HG03457 (cell line): ENCODE measurements at regions not wholly inside any gene's neighbourhood (a gene's known extent, or its start where the extent isn't known, plus 50 kb on each side); places are given as distances from the start of the nearest gene placed in this dataset.
"Not testable (repeated sequence)": the region's sequence is repeated elsewhere in the genome, so short reads cannot be mapped to it uniquely, and the experiment has no call there.

Source experiments
- ATAC-seq: cut with Tn5 transposase; IDR thresholded peaks from one replicate; pipeline ENCODE4 v1.9.1; 2021; ENCODE audit warnings: moderate number of reproducible peaks; ENCODE audit not compliant: unreplicated experiment

GRCh38 chr9:106082621-106083020 lies 388.3 kb downstream of the TMEM38B start:
- no peak for ATAC-seq

DNA sequence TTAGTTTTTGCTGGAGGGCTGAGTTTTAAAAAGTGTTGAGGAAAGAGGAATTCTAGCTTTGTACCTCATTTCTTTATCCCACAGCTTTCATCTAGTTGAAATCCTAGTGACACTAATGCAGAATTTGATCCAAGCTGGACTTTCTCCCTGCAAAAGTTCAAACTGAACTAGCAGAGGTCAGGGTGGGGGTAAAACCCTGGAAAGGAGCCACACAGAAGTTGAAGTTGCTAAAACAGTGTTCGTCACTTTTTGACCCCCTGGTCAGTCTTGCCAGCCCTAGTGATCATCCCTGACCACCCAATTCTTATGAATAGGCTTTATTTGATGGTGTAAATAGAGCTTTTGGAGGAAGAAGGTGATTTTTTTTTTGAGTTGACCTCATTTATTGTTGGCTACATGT lies 390.4 kb downstream of the TMEM38B start:
- no peak for ATAC-seq

DNA sequence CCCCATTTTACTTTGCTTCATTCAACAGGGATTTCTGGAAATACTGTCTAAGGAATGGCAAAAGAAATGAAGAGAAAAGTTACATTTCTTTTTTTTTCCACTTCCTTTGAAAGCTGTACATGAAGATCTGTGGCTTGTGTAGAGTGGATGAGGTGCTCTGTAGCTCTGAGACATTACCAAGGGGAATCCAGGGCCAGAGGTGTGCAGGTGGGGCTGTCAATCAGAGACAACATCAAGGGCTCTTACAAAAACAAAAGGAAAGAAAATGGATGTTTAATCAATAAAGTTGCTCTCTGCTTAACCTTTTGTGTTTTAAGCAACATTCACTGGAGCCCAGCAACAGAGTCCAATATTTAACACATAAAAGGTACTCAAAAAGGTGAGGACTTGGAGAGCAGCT lies 391.1 kb downstream of the TMEM38B start:
- ATAC-seq = no peak

DNA sequence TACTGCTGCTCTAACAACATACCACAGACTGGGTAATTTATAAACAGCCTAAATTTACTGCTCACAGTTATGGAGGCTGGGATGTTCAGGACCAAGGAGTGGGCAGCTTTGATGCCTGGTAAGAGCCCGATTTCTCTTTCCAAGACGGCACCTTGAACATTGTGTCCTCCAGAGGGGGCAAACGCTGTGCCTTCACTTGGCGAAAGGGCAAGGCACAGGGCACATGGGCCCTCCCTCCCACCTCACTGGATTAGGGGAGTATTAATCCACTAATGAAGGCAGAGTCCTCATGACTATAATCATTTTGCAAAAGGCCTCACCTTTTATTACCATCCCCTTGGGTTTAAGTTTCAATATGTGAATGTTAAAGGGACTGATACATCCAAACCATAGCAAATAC lies 397.7 kb downstream of the TMEM38B start:
- no peak for ATAC-seq

- no peak for ATAC-seq
Measured at GRCh38 chr9:106102821-106103220, 408.5 kb downstream of the TMEM38B start.

DNA sequence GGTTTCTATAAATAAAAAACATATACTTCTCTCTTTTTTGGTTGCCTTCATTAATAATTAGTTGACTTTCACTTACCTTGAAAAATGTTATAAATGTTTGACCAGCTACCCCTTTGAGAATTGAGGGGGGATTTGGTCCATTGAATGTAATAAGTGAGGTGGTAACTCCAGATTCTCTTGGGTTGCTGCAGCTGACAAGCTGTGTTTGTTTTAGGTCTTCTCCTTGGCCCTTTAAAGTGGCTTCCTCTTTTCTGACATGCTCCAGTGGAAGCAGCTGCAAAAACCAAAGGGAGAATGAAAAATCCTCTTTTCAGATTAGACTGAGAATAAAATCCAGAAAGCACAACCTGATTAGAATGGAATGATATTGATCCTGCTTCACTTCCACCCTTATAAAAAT lies 410.5 kb downstream of the TMEM38B start:
- no peak for ATAC-seq

DNA sequence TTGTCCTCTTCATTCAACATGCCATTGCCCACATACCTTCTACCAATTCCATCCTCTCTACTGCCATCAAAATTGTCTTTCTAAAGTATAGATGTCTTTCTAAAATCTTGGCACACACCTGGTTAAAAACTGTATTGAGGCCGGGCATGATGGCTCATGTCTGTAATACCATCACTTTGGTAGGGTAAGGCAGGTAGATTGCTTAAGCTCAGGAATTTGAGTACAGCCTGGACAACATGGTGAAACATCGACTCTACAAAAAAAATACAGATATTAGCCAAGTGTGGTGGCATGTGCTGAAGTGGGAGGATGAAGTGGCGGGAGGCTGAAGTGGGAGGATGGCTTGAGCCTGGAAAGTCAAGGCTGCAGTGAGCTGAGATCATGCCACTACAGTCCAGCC lies 412.1 kb downstream of the TMEM38B start:
- ATAC-seq = no peak

GRCh38 chr9:106107716-106108115 lies 413.4 kb downstream of the TMEM38B start:
- no peak for ATAC-seq

GRCh38 chr9:106109706-106110105 lies 415.4 kb downstream of the TMEM38B start:
- not testable (repeated sequence) for ATAC-seq

GRCh38 chr9:106110483-106110882 lies 416.1 kb downstream of the TMEM38B start:
- no peak for ATAC-seq

- no peak for ATAC-seq
Measured at GRCh38 chr9:106111039-106111730, 416.8 kb downstream of the TMEM38B start.

GRCh38 chr9:106112935-106113334 lies 418.6 kb downstream of the TMEM38B start:
- no peak for ATAC-seq

GRCh38 chr9:106119176-106119575 lies 424.8 kb downstream of the TMEM38B start:
- ATAC-seq = no peak

DNA sequence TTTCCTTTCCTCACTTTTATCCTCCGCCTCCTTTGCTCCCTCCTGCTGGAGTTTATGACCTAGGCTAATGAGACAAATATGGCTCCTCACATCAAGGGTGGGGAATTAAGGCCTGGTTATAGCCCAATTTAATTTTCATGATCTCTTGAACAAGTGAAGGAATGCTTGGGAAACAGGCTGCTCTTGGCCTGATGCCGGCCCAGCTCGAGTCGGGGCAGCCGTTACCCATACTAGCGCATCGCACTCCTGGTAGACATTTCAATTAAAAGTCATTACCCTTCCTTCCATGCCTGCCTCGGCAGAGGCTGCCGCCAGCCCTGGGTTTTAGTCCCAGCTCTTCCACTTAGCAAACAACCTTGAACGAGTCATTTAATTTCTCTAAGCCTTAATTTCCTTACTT lies 425.7 kb downstream of the TMEM38B start:
- ATAC-seq = no peak

GRCh38 chr9:106127776-106128175 lies 433.4 kb downstream of the TMEM38B start:
- ATAC-seq = no peak

GRCh38 chr9:106130374-106130773 lies 436.0 kb downstream of the TMEM38B start:
- ATAC-seq = no peak

GRCh38 chr9:106143781-106144180 lies 449.4 kb downstream of the TMEM38B start:
- ATAC-seq = no peak

DNA sequence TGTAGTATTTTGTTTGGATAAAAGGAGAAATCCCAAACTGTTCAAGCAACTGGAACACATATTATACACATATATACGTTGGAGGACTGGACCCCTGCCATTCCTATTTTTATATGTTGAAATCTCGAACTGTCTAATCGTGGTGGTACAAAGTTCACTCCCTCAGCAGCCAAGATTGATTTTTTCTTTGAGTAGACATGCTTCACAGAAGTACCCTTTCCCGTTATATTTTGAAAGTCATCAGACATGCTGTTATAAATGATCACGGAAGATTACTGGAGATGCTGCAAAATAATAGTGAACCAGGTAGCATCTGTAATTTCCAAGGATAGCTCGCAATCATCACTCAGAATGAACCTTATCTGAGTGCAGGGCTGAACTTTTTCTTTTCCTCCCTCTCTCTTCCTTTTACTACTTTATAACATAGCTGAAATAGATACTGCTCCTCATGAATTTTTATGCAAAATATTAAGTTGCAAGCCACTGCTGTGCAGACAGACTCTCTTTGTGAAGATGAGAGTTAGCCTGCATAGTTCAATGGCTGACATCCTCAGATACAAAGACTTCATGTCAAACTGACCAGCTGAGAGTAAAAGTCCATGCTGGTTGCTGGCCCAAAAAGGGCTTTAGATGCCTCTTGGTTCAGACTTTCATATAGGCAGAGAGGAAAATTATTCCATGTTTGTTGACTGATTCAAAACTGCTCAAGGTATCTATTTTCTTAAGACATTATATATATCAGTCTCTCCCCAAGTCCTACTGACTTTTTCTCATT lies 451.9 kb downstream of the TMEM38B start:
- ATAC-seq = no peak

- ATAC-seq = no peak
Measured at GRCh38 chr9:106146886-106147285, 452.5 kb downstream of the TMEM38B start.

DNA sequence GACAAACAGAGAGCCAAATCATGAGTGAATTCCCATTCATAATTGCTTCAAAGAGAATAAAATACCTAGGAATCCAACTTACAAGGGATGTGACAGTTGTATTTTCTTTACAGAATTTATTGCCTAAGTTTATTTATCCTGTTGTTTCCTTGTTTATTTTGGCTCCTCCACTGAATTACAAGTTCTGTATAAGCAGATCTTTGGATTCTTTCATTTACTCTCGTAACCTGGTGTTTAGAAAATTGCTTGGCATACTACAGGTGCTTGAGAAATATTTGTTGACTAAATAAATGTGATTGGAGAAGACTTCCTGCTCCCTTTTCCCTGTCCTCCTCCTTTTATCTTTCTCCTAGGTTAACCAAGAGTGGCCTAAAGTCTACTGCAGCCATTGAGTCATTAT lies 455.6 kb downstream of the TMEM38B start:
- no peak for ATAC-seq

- no peak for ATAC-seq
Measured at GRCh38 chr9:106156465-106156864, 462.1 kb downstream of the TMEM38B start.

DNA sequence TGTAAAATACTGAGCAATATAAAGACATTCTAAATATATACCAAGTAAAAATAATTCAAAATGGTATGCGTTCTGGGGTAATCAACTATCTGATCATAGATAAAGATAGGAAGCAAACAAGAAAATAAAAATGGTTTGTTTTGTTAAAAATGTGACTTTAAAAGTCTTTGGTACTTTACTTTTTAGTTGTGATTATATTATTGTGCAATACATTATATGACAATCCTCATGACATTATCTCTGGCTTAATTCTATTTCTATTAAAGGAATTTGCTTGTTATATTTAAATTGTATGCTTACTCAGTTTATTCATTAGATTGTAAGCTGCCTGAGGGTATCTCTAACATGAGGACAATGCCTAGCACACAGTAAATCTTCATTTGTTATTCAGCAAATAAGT lies 477.9 kb downstream of the TMEM38B start:
- ATAC-seq = no peak

- no peak for ATAC-seq
Measured at GRCh38 chr9:106174346-106174745, 480.0 kb downstream of the TMEM38B start.
